Esophagus squamous epithelium (tissue), 5 donors: ENCODE measurements at regions not wholly inside any gene's neighbourhood (a gene's known extent, or its start where the extent isn't known, plus 50 kb on each side); places are given as distances from the start of the nearest gene placed in this dataset.

ENCODE experiments used
- DNase-seq: peaks from one replicate; lab custom pipeline; 2025; lab: John Stamatoyannopoulos, UW
- H3K27ac ChIP-seq, 4 donors: fragments of 200-600 bp; sonication (generic); one replicate each; pipeline ENCODE4 v1.5.1; 2016 to 2019; ENCODE audit warnings: mild to moderate bottlenecking in 1 of 4
- H3K27me3 ChIP-seq, 4 donors: fragments of 200-600 bp; sonication (generic); 1 replicate in 3 of 4; 2 replicates in 1 of 4; pipeline versions ENCODE4 v1.5.1 to v1.6.0; 2017 to 2021; ENCODE audit warnings: antibody characterized with exemption in 1 of 4
- H3K36me3 ChIP-seq, 3 donors: fragments of 200-600 bp; sonication (generic); one replicate each; pipeline ENCODE4 v1.5.1; 2016 to 2019
- H3K4me1 ChIP-seq, 3 donors: fragments of 200-600 bp; sonication (generic); one replicate each; pipeline ENCODE4 v1.5.1; 2017 to 2019
- H3K4me3 ChIP-seq, 4 donors: fragments of 200-600 bp; sonication (generic); 1 replicate in 3 of 4; 2 replicates in 1 of 4; pipeline ENCODE4 v1.5.1; 2016 to 2019; ENCODE audit warnings: mild to moderate bottlenecking in 2 of 4, moderate library complexity in 1 of 4
- H3K9me3 ChIP-seq, 3 donors: fragments of 200-600 bp; sonication (generic); one replicate each; pipeline ENCODE4 v1.5.1; 2016 to 2019
- POLR2A ChIP-seq, 4 donors: fragments of 450-650 bp; IDR thresholded peaks; one replicate each; pipeline ENCODE4 v1.6.1; 2017; ENCODE audit warnings: antibody characterized with exemption in 4 of 4, mild to moderate bottlenecking in 4 of 4, moderate library complexity in 3 of 4
- WGBS, 2 donors: methylation state at CpG; one replicate each; pipeline ENCODE4 v1.1.5; 2018; 5-methylcytosine and 5-hydroxymethylcytosine counted together
- intact Hi-C: fragments of 100-400 bp; cut with DNase I; formaldehyde crosslinking; loops from one replicate; pipeline ENCODE4 v1.15.0; 2022
- TF ChIP-seq, protein P1 (sequence below), 6 experiments: fragments of 450-650 bp in 4 of 6; fragments of 200-600 bp in 2 of 6; sonication (generic) in 2 of 6; IDR thresholded peaks; one replicate each; pipeline ENCODE4 v1.5.1; 2016 to 2019; ENCODE audit warnings: antibody characterized with exemption in 6 of 6, mild to moderate bottlenecking in 4 of 6, moderate library complexity in 4 of 6
- donor health status: DM: yes; HTN: yes; CAD: no.

DNA sequence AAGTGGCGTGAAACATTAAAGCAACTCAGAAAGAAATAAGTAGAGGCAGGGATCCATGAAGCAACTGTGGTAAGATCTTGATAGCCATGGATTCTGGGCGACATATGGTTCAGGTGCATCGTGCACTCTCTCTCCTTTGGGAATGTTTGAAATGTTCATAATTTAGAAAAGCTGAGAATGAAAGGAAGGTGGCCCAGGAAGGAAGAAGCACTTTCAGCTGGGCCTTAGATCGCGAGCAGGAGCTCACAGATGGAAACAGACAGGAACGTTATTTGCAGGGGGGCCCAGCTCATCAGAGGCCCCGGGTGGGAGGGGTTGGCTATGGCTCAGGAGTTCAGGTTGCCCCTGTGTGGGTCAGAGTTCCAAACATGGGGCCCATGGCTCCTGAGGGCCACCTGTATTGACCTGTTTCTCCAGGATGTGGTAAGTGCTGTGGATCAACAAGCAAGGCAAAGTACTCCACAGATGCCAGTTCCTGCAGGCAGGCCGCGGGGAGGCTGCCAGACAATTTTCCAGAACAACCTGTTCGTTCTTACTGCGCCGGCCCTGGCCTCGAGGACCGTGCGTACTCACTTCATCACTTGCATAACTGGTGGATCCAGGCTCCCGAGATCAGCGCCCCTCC lies 253.2 kb downstream of the TOMM20 start:
- no peak for DNase-seq
- H3K4me1 ChIP-seq = peaks cover 10 to 17% (median 12%) of the 10 kb centered on the region in 3 donors

DNA sequence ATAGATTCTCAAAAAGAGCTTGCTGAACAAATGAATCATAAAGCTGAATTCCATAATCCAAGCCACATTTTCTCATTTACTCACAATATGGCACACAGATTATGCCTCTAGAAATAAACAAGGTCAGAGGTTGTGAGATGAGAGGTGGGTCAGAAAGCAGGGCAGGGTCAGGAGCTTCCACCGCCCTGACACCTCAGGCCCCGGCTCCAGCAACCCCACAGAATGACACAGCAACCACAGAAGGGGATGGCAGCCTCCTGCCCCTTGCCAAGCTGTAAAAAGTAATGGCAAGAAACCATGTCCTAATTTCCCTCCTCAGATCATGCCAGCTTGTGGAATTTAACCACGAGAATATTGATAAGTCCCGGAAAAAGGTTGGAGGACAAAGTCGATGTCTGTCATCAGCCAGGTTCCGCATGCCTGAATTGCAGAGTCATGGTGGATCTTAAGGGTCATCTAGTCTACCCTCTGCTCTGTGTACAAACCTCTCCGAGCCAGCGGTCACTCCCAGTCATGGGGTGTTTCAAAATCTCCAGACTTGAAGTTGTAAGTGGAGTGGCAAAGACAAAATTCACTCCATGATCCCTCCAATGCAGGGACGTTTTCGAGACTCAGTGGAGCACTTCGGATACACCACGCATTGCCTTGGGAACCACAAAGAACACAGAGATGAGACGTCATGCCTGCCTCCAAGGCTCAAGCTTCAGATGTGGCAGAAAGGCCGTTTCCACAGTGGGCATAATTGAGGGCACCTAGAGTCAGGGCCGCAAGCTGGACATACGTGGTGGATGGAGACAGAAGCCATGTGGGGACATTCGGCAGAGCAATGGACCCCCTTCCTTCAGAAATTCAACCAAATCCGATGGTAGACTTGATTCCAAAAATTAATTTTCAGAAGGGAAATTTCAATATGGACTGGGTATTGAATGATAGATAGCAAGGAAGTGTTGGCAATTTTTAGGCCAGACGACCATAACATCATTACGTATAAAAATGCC lies 254.0 kb downstream of the TOMM20 start:
- Histone ChIP-seq H3K27ac (no peak overlapping the region), H3K36me3 (no peaks in the 10 kb centered on the region), H3K27me3 (no peaks in the 10 kb centered on the region), H3K4me3 (no peak overlapping the region), H3K4me1 (peaks cover 10 to 17% (median 12%) of the 10 kb centered on the region in 3 donors), H3K9me3 (no peaks in the 10 kb centered on the region)
- 89 to 93% methylated on average over 17 to 20 of the region's 20 CpGs for WGBS, 2 donors
- no peak for DNase-seq
- TF ChIP-seq POLR2A (IDR thresholded peaks at IDR 0.05) = no peak
- TF ChIP-seq, protein P1, sequence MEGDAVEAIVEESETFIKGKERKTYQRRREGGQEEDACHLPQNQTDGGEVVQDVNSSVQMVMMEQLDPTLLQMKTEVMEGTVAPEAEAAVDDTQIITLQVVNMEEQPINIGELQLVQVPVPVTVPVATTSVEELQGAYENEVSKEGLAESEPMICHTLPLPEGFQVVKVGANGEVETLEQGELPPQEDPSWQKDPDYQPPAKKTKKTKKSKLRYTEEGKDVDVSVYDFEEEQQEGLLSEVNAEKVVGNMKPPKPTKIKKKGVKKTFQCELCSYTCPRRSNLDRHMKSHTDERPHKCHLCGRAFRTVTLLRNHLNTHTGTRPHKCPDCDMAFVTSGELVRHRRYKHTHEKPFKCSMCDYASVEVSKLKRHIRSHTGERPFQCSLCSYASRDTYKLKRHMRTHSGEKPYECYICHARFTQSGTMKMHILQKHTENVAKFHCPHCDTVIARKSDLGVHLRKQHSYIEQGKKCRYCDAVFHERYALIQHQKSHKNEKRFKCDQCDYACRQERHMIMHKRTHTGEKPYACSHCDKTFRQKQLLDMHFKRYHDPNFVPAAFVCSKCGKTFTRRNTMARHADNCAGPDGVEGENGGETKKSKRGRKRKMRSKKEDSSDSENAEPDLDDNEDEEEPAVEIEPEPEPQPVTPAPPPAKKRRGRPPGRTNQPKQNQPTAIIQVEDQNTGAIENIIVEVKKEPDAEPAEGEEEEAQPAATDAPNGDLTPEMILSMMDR (IDR thresholded peaks at IDR 0.05) = no peak
- intact Hi-C loops = no loop called here

More for the DNA sequence above, 253.2 kb downstream of the TOMM20 start:
- TF ChIP-seq, protein P1 (IDR thresholded peaks at IDR 0.05) = no peak
- no peak for TF ChIP-seq POLR2A (IDR thresholded peaks at IDR 0.05)
- H3K9me3 ChIP-seq = no peaks in the 10 kb centered on the region
- no peaks in the 10 kb centered on the region for H3K36me3 ChIP-seq
- no peak overlapping the region for H3K4me3 ChIP-seq
- intact Hi-C loops = no loop called here
- 56 to 63% methylated on average over 10 to 17 of the region's 17 CpGs for WGBS, 2 donors
- no peaks in the 10 kb centered on the region for H3K27me3 ChIP-seq
- H3K27ac ChIP-seq = peak overlapping the region in 1 of 4 donors; percentile 62

DNA sequence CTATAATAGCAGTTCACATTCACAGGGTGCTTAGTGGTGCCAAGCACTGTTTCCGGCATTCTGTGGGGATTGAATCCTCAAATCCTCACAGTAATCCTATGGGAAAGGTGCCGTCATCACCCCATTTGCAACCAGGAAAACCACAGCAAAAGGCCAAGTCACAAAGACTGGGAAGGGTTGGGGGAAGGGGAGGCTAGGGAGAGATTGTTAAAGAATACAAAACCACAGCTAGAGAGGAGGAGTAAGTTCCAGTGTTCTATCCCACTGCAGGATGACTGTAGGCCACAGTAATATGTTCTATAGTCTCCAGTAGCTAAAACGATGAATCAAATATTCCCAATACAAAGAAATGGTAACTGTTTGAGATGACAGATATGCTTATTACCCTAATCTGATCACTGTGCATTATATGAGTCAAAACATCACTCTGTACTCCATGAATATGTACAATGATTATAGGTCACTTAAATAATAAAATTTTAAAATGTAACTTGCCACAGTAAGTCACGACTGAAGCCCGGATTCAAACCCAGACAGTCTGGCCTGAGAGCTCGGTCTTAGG lies 256.8 kb downstream of the TOMM20 start:
- intact Hi-C loops = no loop called here
- Histone ChIP-seq H3K4me3 (no peak overlapping the region), H3K27ac (no peak overlapping the region), H3K4me1 (peaks cover 11 to 23% (median 19%) of the 10 kb centered on the region in 3 donors), H3K9me3 (no peaks in the 10 kb centered on the region), H3K27me3 (no peaks in the 10 kb centered on the region), H3K36me3 (no peaks in the 10 kb centered on the region)
- no peak for DNase-seq
- WGBS, 2 donors = 80 to 86% methylated on average over 6 of the region's 6 CpGs
- TF ChIP-seq POLR2A (IDR thresholded peaks at IDR 0.05) = no peak
- TF ChIP-seq, protein P1 (IDR thresholded peaks at IDR 0.05) = no peak

DNA sequence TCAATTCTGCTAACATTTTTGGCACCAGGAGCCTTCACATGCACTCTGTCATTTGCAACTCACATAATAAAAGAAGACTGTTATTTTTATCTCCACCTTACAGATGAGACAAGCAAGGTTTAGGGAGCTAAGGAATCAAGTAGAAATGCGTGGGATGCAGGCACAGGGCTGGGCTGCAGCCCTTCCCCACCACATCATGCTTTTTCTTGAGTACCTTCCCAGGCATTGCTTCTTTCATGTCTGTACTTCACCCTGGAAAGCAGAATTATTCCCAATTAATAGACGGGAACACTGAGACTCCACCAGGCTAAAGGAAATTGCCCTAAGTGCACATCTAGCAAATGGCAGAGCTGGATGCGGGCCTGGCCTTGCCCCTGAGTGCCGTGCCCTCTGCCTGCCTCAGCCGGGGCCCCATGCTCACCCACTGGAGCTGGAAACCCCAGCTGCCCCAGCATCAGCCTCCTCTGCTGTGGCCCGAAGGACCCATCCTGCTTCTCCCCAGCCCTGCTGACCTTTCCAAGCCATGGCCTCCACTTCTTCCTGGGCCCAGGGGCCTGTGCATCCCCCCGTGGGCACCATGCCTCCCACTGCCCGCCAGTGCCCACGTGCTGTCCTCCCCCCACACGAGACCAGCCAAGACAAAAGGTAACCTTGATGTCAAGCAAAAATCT lies 257.5 kb downstream of the TOMM20 start:
- H3K4me3 ChIP-seq = no peak overlapping the region
- no peak for DNase-seq
- H3K27ac ChIP-seq = no peak overlapping the region
- TF ChIP-seq, protein P1 (IDR thresholded peaks at IDR 0.05) = no peak
- TF ChIP-seq POLR2A (IDR thresholded peaks at IDR 0.05) = no peak
- H3K4me1 ChIP-seq = peaks cover 15 to 24% (median 24%) of the 10 kb centered on the region in 3 donors
- intact Hi-C loops = no loop called here
- no peaks in the 10 kb centered on the region for H3K27me3 ChIP-seq
- no peaks in the 10 kb centered on the region for H3K36me3 ChIP-seq
- 82 to 84% methylated on average over 5 to 6 of the region's 10 CpGs for WGBS, 2 donors
- no peaks in the 10 kb centered on the region for H3K9me3 ChIP-seq
